Osteoblast (primary cell): ENCODE measurements at regions not wholly inside any gene's neighbourhood (a gene's known extent, or its start where the extent isn't known, plus 50 kb on each side); places are given as distances from the start of the nearest gene placed in this dataset.

ENCODE experiments used
- DNase-seq: peaks from one replicate; pipeline ENCODE4 v3.0.0; 2011; ENCODE audit warnings: low spot score, mixed read lengths; ENCODE audit not compliant: insufficient read length; ENCODE audit errors: missing footprints
- H2AFZ ChIP-seq: 2 replicates; pipeline ENCODE4 v1.6.0; 2011; ENCODE audit warnings: mild to moderate bottlenecking, low read length
- H3K27ac ChIP-seq: 2 replicates; pipeline ENCODE4 v1.5.1; 2011; ENCODE audit warnings: mild to moderate bottlenecking, low read depth, low read length, moderate library complexity
- H3K27me3 ChIP-seq: 2 replicates; pipeline ENCODE4 v1.6.0; 2012; ENCODE audit warnings: mild to moderate bottlenecking, control low read depth, inconsistent platforms, low read length, moderate library complexity; ENCODE audit not compliant: insufficient read depth
- H3K36me3 ChIP-seq: 2 replicates; pipeline ENCODE4 v1.5.1; 2011; ENCODE audit warnings: mild to moderate bottlenecking, low read length, control low read depth, moderate library complexity; ENCODE audit not compliant: insufficient read depth
- H3K4me1 ChIP-seq: 2 replicates; pipeline ENCODE4 v1.5.1; 2011; ENCODE audit warnings: mild to moderate bottlenecking, low read length, control low read depth, moderate library complexity; ENCODE audit not compliant: insufficient read depth
- H3K4me2 ChIP-seq: 2 replicates; pipeline ENCODE4 v1.6.0; 2011; ENCODE audit warnings: mild to moderate bottlenecking, low read length; ENCODE audit not compliant: insufficient read depth
- H3K4me3 ChIP-seq: fragments of 200-600 bp; sonication (generic); 3 replicates; pipeline ENCODE4 v1.5.1; 2012; ENCODE audit warnings: mild to moderate bottlenecking, low read length, inconsistent platforms; ENCODE audit not compliant: insufficient read depth
- H3K79me2 ChIP-seq: 2 replicates; pipeline ENCODE4 v1.6.0; 2012; ENCODE audit warnings: mild to moderate bottlenecking, low read length, control low read depth, inconsistent platforms; ENCODE audit not compliant: insufficient read depth
- H3K9me3 ChIP-seq: 2 replicates; pipeline ENCODE4 v1.5.1; 2011; ENCODE audit warnings: low read depth, low read length, control low read depth
- H4K20me1 ChIP-seq: 2 replicates; pipeline ENCODE4 v1.6.0; 2012; ENCODE audit warnings: mild to moderate bottlenecking, low read length, control low read depth; ENCODE audit not compliant: insufficient read depth
- TF ChIP-seq, protein P1 (sequence below): IDR thresholded peaks from 2 replicates; pipeline ENCODE4 v1.5.1; 2011; ENCODE audit warnings: mild to moderate bottlenecking, low read depth, low read length, moderate library complexity; ENCODE audit errors: extremely low read depth

DNA sequence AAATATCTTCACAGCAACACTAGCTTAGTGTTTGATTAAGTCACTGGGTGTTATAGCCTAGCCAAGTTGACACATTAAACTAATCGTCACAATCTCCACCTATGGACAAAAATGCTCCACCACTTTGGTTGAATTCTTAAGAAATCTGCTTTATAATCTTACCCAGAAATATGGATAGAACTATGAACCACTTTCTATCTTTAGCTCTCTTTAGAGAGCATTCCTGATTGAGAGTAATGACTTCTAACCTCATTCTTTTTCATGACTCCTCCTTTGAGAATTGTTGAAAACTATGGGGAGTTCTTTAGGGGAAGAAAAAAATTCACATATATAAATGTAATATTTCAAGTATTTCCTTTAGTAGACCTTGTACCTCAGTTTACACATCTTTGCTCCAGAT, 1282.2 kb upstream of the ZEB2 start:
- TF ChIP-seq, protein P1, sequence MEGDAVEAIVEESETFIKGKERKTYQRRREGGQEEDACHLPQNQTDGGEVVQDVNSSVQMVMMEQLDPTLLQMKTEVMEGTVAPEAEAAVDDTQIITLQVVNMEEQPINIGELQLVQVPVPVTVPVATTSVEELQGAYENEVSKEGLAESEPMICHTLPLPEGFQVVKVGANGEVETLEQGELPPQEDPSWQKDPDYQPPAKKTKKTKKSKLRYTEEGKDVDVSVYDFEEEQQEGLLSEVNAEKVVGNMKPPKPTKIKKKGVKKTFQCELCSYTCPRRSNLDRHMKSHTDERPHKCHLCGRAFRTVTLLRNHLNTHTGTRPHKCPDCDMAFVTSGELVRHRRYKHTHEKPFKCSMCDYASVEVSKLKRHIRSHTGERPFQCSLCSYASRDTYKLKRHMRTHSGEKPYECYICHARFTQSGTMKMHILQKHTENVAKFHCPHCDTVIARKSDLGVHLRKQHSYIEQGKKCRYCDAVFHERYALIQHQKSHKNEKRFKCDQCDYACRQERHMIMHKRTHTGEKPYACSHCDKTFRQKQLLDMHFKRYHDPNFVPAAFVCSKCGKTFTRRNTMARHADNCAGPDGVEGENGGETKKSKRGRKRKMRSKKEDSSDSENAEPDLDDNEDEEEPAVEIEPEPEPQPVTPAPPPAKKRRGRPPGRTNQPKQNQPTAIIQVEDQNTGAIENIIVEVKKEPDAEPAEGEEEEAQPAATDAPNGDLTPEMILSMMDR = no peak
- H3K27ac ChIP-seq = no peak overlapping the region
- H4K20me1 ChIP-seq = no peaks in the 10 kb centered on the region
- peak; percentile 62 for DNase-seq
- no peak overlapping the region for H3K4me3 ChIP-seq
- no peaks in the 10 kb centered on the region for H3K36me3 ChIP-seq
- H3K4me2 ChIP-seq = no peak overlapping the region
- H3K9me3 ChIP-seq = no peaks in the 10 kb centered on the region
- H3K27me3 ChIP-seq = no peaks in the 10 kb centered on the region
- H3K4me1 ChIP-seq = peaks cover 3% of the 10 kb centered on the region
- no peaks in the 10 kb centered on the region for H3K79me2 ChIP-seq
- peak overlapping the region; percentile 40 for H2AFZ ChIP-seq

DNA sequence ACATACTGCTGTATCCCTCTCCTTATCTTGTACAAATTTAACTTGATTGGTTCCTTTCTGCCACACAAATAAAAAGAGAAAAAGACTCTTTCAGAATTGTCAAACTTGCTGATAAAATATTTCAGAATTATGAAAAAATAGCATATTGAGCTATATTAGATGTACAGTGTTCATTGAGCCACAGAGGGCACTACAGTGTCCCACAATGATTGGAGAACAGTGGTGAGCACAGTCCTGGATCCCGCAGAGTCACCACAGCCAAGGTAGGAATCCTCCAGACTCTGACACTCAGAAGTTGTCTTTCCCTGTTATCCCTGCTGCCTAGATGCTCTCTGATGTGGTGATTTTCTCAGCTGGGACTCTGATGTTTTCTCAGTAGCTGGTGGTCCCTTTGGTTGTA, 1281.3 kb upstream of the ZEB2 start:
- no peaks in the 10 kb centered on the region for H3K9me3 ChIP-seq
- no peaks in the 10 kb centered on the region for H3K36me3 ChIP-seq

GRCh38 chr2:145800151-145801091, 1280.5 kb upstream of the ZEB2 start:
- DNase-seq = no peak
- no peaks in the 10 kb centered on the region for H3K9me3 ChIP-seq

More for the DNA sequence above, 1281.3 kb upstream of the ZEB2 start:
- no peaks in the 10 kb centered on the region for H4K20me1 ChIP-seq
- H3K4me1 ChIP-seq = peaks cover 3% of the 10 kb centered on the region
- H3K4me3 ChIP-seq = no peak overlapping the region
- no peaks in the 10 kb centered on the region for H3K79me2 ChIP-seq
- no peaks in the 10 kb centered on the region for H3K27me3 ChIP-seq
- DNase-seq = no peak
- TF ChIP-seq, protein P1 = no peak
- no peak overlapping the region for H3K27ac ChIP-seq
- H2AFZ ChIP-seq = no peak overlapping the region
- H3K4me2 ChIP-seq = no peak overlapping the region

DNA sequence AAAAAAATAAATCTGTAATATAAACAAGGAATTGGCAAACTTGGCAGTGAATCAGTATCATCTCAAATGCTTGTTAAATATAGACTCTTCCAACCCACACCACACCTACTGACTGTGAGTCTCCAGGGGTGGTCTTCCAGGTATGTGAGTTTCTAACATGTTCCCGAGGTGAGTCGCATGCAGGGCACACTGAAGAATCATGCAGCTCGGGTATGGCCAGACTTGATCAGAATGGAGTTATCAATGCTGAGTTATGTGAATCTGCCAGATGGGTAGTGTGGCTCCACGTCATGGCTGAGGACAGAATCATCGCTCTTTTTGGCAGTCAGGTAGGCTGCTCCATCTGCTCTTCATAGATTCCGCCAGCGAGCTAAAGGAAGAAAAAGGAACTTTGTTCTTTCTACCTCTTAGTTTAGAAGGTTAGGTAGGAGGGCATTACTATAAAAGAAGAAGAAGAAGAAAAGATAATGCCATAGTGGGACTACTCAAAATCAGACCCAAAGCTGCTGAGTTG, 1279.7 kb upstream of the ZEB2 start:
- TF ChIP-seq, protein P1 = no peak
- H3K79me2 ChIP-seq = no peaks in the 10 kb centered on the region
- peaks cover 3% of the 10 kb centered on the region for H3K4me1 ChIP-seq
- H3K27ac ChIP-seq = no peak overlapping the region
- H3K36me3 ChIP-seq = no peaks in the 10 kb centered on the region
- H3K27me3 ChIP-seq = no peaks in the 10 kb centered on the region
- H4K20me1 ChIP-seq = no peaks in the 10 kb centered on the region
- no peak overlapping the region for H3K4me2 ChIP-seq
- no peak for DNase-seq
- no peak overlapping the region for H2AFZ ChIP-seq
- no peak overlapping the region for H3K4me3 ChIP-seq
- H3K9me3 ChIP-seq = no peaks in the 10 kb centered on the region

More at GRCh38 chr2:145800151-145801091, 1280.5 kb upstream of the ZEB2 start:
- H3K4me2 ChIP-seq = no peak overlapping the region
- H3K4me1 ChIP-seq = peaks cover 3% of the 10 kb centered on the region
- no peaks in the 10 kb centered on the region for H3K36me3 ChIP-seq
- H3K27me3 ChIP-seq = no peaks in the 10 kb centered on the region
- H2AFZ ChIP-seq = no peak overlapping the region
- no peaks in the 10 kb centered on the region for H3K79me2 ChIP-seq
- H3K4me3 ChIP-seq = no peak overlapping the region
- TF ChIP-seq, protein P1 = no peak
- no peak overlapping the region for H3K27ac ChIP-seq
- H4K20me1 ChIP-seq = no peaks in the 10 kb centered on the region
